SKM-1 (cell line): ENCODE measurements at regions not wholly inside any gene's neighbourhood (a gene's known extent, or its start where the extent isn't known, plus 50 kb on each side); places are given as distances from the start of the nearest gene placed in this dataset.
"Not testable (repeated sequence)": the region's sequence is repeated elsewhere in the genome, so short reads cannot be mapped to it uniquely, and the experiment has no call there.

ENCODE experiments used
- DNase-seq: peaks from one replicate; lab custom pipeline; 2025; ENCODE audit not compliant: unreplicated experiment; lab: John Stamatoyannopoulos, UW

DNA sequence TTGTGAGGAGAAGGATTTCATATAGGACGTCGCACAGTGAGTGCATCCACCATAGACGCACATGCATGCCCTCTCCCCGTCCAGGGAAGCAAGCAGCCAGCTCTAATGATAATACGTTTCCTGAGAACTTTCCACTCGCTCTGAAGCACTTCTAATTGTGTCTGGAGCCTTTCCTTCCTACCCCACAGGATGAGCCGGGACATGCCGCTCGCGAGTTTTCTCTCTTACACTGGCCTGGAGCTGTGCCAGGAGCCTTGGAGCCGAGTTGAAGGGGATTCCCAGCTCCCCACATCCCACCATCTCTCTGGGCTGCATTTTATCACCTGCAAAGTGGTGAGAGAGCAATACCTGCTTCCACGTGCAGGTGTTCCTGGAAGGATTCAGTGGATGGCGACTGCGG, 368.1 kb downstream of the C16orf95 start:
- DNase-seq = no peak

DNA sequence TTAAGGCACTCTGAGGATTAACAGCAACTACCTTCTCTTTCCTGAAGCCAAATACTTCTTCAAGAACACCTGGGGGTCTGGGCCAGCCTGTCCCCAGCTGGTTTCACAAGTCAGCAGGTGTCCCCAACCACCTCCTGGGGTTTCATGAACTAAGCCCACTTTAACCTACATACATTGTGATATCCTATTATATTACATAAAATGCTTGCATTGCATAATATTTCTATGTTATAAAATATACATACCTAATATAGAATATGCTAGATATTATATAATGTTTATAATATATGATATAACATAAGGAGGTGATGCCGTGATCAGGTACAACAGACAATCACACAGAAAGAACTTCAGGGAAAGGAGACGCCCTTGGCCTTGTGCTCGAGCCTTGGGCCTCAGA, 367.6 kb downstream of the C16orf95 start:
- DNase-seq = no peak

GRCh38 chr16:86951041-86951822, 366.0 kb downstream of the C16orf95 start:
- DNase-seq = no peak

GRCh38 chr16:86951831-86952598, 365.2 kb downstream of the C16orf95 start:
- no peak for DNase-seq

GRCh38 chr16:86952769-86953168, 364.4 kb downstream of the C16orf95 start:
- no peak for DNase-seq

GRCh38 chr16:86953631-86954391, 363.4 kb downstream of the C16orf95 start:
- no peak for DNase-seq

DNA sequence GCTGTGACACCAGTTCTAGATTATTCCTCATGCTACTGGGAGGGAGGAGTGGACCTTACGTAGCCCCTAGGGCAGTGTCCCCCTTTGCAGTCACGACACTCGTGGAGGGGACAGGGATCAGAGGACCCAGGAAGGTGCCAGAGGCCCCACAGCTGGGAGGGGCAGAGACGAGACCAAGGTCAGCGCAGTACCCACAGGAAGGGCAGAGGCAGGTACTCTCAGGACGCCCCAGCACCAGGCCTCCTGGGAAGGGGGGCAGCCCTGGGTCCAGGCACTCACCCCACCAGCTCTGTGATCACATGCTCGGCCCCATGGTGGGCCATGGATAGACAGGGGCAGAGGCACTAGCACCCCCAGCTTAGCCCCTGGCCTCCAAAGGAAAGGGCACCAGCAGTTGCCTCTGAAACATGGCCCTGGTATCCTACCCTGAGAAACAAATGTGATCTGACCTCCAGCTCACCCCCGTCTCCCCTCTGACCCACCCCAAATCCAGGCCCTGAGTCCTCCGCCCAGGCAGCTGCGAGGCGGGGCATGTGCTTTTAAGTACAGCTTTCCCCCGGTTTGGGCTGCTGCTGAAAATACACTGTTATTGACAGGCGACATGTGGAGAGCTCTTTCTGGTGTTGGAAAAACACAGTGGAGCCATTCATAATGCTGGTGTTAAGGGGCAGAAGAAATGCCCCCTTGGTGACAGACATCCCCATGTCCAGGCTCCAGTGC, 361.9 kb downstream of the C16orf95 start:
- no peak for DNase-seq

DNA sequence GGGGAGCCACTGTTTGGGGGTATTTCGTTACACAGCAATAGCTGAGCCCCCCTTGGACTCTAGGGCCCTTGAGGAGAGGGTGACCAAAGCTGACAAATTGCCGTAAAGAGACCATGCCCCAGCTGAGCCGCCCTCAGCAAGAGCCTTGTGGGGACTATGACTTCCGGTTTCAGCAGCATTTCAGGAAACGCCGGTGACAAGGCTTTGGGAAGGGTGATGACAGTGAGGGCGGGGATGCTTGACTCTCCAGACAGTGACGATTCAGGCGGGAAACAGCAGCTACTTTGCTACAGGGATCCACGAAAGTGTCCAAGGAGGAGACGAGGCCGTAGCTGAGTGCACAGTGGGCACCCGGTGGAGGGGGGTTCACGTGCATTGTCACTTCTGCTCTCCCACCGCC, 360.8 kb downstream of the C16orf95 start:
- DNase-seq = no peak

GRCh38 chr16:86957662-86958198, 359.5 kb downstream of the C16orf95 start:
- not testable (repeated sequence) for DNase-seq

DNA sequence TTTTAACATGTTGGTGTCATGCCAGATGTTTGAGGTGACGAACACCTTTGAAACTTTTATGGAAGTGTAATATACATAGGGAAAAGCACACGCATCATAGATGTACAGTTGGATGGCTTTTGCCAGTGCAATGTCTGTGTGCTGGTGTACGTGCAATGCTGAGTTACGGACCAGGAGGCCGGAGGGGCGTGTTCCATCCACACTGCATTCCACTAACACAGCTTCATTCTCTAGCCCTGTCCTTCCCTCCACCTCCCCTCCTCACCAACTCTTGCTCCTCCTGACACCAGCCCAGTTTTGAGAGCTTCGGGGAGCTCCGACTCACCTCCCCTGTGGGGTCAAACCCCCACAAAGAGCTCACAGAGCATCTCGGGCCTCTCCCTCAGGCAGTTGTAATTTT, 358.8 kb downstream of the C16orf95 start:
- DNase-seq = no peak

- DNase-seq = no peak
Observed at GRCh38 chr16:86959091-86959651, 358.0 kb downstream of the C16orf95 start.

- DNase-seq = no peak
Observed at GRCh38 chr16:86959729-86960128, 357.5 kb downstream of the C16orf95 start.

DNA sequence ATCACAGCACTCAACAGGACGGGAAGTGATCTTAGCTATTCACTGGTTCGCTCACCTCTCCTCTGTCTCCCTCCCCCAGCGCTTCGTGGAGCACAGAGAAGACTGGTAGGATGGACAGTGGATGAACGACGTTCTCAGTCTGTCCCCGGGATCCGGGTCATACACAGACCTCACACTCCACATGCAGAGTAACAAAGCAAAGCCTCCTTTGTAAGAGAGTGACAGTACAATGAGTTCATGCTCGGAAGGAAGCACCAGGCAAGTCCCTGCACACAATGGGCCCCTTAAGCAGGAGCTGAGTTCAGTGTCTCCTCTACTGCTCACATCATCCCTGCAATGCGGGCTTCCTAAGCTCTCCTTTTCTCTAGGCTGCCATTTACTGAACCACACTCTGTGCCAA, 356.9 kb downstream of the C16orf95 start:
- DNase-seq = no peak

DNA sequence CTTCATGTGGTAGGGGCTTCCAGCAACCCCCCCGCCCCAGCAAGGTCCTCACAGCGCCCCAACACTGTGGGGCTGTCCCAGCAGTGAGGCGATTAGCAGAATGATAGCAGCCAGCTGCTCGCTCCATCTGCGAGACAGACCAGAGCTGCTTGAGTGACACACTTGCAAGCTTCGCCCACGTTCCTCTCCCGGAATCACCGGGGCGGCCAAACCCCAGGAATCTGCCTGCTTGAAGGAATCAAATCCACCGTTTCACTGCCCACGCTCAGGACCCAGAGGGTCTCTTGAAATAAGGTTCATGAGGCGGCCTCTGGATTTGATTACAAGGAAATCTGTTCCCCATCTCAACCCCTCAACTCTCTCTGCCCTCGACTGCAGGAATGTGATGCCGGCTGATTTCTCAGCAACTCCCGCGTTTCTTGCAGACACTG, 356.0 kb downstream of the C16orf95 start:
- DNase-seq = no peak

DNA sequence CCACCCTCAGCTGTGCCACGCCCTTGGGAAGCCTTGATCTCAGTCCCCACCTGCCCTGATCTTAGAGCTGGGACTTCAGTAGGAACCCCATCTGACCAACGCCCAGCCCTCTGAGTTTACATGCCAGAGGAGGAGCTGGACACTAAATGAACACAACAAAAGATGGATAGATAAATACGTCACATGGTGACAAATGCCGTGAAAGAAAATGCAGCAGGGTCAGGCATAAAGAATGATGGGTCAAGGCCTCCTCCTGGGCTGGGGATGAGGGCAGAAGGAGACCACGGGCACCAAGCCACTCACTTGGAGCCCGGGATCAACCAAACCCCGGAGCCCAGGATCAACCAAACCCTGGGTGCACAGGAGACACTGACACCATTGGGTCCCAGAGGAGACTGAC, 354.9 kb downstream of the C16orf95 start:
- no peak for DNase-seq

GRCh38 chr16:86962913-86963312, 354.3 kb downstream of the C16orf95 start:
- no peak for DNase-seq

- no peak for DNase-seq
Observed at GRCh38 chr16:86963600-86964575, 353.3 kb downstream of the C16orf95 start.

- no peak for DNase-seq
Observed at GRCh38 chr16:86964796-86965241, 352.4 kb downstream of the C16orf95 start.

DNA sequence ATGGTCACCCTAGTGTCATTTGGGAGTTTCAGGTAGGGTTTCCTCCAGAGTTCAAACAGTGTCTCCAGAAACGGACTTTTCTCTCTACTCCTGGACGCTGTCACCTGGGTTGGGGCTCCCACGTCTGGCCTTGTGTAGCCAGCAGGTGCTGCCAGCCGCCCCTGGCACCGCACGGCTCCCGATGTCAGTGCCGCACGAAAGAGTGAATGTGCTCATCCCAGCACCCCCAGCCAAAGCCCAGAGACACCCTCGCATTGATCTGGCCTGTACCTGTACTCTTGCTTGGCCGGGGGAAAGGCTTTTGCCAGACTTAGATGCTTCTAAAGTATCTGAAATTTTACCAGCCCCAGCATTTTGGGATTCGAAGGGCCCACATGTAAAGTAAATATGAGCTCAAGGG, 351.9 kb downstream of the C16orf95 start:
- no peak for DNase-seq
